ENCODE measurements at regions not wholly inside any gene's neighbourhood (a gene's known extent, or its start where the extent isn't known, plus 50 kb on each side); places are given as distances from the start of the nearest gene placed in this dataset.

DNA sequence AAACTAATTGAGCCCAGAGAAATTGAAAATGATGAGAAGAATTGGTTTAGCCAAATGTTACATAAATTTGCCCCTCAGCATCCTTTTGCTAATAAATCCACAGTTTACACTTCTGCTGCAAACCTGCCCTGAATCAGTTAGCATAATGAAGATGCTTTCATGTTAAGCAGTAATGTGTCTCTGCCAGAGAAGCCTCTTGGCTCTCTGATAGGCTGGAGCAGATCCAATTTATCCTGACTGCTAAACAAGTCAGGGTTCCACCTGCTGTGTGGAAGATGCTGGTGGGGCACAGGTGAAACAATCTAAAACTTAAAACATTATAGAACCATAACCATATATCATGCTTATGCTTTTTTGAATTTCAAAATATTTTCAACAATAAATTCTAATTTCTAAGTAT, 946.8 kb downstream of the OTOL1 start:
- Histone ChIP-seq H2BK15ac (ENCODE audit: low read depth, low read length) (no peak overlapping the region), H3K4me2 (ENCODE audit: insufficient read depth, insufficient read length, low read length) (no peak overlapping the region), H3K4me1 (ENCODE audit: insufficient read depth, low read length) (no peaks in the 10 kb centered on the region), H3K79me1 (ENCODE audit: insufficient read depth, low read depth, low read length, poor library complexity, severe bottlenecking) (no peaks in the 10 kb centered on the region), H3K27me3 (ENCODE audit: insufficient read depth, low read length) (no peaks in the 10 kb centered on the region), H3K4ac (ENCODE audit: low read depth, low read length) (no peak overlapping the region), H4K20me1 (ENCODE audit: control insufficient read depth, insufficient read depth, insufficient read length) (no peaks in the 10 kb centered on the region), H3K18ac (ENCODE audit: insufficient read length, low read depth, low read length) (no peak overlapping the region), H4K5ac (ENCODE audit: insufficient read length, low read depth, low read length) (no peak overlapping the region), H4K91ac (ENCODE audit: insufficient read length, low read depth, low read length) (no peak overlapping the region), H2AK5ac (ENCODE audit: insufficient read length, low read length) (no peak overlapping the region), H3K23me2 (ENCODE audit: insufficient read length, low read depth, low read length, poor library complexity, severe bottlenecking) (no peaks in the 10 kb centered on the region), H3T11ph (ENCODE audit: low read length) (no peak overlapping the region), H3K27ac (ENCODE audit: insufficient read length, low read depth, low read length) (no peak overlapping the region), H2BK5ac (ENCODE audit: insufficient read length, low read length) (no peak overlapping the region), H2BK120ac (ENCODE audit: low read depth, low read length, poor library complexity, severe bottlenecking) (no peak overlapping the region), H4K8ac (replicated peaks; ENCODE audit: insufficient read length, low read depth, low read length) (no peak overlapping the region), H3K9ac (ENCODE audit: extremely low read depth, insufficient read length, low read length) (no peak overlapping the region), H3K9me3 (ENCODE audit: control insufficient read depth, low read depth, low read length) (no peaks in the 10 kb centered on the region), H2BK20ac (ENCODE audit: low read depth, low read length, poor library complexity, severe bottlenecking) (no peak overlapping the region), H3K14ac (ENCODE audit: insufficient read depth, low read length) (no peak overlapping the region), H2BK12ac (ENCODE audit: insufficient read length, low read depth, low read length) (no peak overlapping the region), H3K79me2 (ENCODE audit: insufficient read depth, low read length) (no peaks in the 10 kb centered on the region), H3K56ac (ENCODE audit: insufficient read length, low read depth, low read length) (no peak overlapping the region), H2AFZ (ENCODE audit: low read length) (no peak overlapping the region), H3K23ac (ENCODE audit: insufficient read length, low read depth, low read length) (no peak overlapping the region)
- H3K4me1 Mint-ChIP-seq: no peaks in the 10 kb centered on the region
- peaks cover 0 to 5% (median 0%) of the 10 kb centered on the region in 3 experiments; a peak in 2 of 7 replicates for H3K36me3 Mint-ChIP-seq (ENCODE audit: insufficient read depth in 1 of 3, low read depth in 3 of 3)
- no peaks in the 10 kb centered on the region for H3K27me3 Mint-ChIP-seq (ENCODE audit: low read depth)
- peaks cover 2 to 3% of the 10 kb centered on the region in 2 experiments; a peak in 3 of 5 replicates for H3K9me3 Mint-ChIP-seq
- TF ChIP-seq, protein P1, sequence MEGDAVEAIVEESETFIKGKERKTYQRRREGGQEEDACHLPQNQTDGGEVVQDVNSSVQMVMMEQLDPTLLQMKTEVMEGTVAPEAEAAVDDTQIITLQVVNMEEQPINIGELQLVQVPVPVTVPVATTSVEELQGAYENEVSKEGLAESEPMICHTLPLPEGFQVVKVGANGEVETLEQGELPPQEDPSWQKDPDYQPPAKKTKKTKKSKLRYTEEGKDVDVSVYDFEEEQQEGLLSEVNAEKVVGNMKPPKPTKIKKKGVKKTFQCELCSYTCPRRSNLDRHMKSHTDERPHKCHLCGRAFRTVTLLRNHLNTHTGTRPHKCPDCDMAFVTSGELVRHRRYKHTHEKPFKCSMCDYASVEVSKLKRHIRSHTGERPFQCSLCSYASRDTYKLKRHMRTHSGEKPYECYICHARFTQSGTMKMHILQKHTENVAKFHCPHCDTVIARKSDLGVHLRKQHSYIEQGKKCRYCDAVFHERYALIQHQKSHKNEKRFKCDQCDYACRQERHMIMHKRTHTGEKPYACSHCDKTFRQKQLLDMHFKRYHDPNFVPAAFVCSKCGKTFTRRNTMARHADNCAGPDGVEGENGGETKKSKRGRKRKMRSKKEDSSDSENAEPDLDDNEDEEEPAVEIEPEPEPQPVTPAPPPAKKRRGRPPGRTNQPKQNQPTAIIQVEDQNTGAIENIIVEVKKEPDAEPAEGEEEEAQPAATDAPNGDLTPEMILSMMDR (conservative IDR thresholded peaks at IDR 0.05): no peak
- no peak overlapping the region for H3K27ac Mint-ChIP-seq
- no peak for DNase-seq
- H3K4me3 Mint-ChIP-seq: no peak overlapping the region

Measured in H9 (cell line).